ENCODE measurements at regions not wholly inside any gene's neighbourhood (a gene's known extent, or its start where the extent isn't known, plus 50 kb on each side); places are given as distances from the start of the nearest gene placed in this dataset.

GRCh38 chr3:189041482-189042090 lies 130.2 kb upstream of the TPRG1 start:
- intact Hi-C loops (cut with micrococcal nuclease), result loop anchor here (1.0 to 10.0 kb wide), 20 partner anchors 9 to 1997 kb away; partner anchors contain the start of genes LPP, RPL39L and RTP4

- intact Hi-C loops (cut with micrococcal nuclease), result loop anchor here (5.0 to 10.0 kb wide), 8 partner anchors 211 to 1998 kb away; partner anchors contain the start of genes LPP, RPL39L and RTP4
Observed at GRCh38 chr3:189042832-189043231, 128.9 kb upstream of the TPRG1 start.

GRCh38 chr3:189049458-189050236 lies 122.1 kb upstream of the TPRG1 start:
- intact Hi-C loops (cut with micrococcal nuclease), result loop anchor here (1.0 to 10.0 kb wide), 9 partner anchors 8 to 2005 kb away; partner anchors contain the start of genes LPP, RPL39L and RTP4

- intact Hi-C loops (cut with micrococcal nuclease), result no loop called here
Observed at GRCh38 chr3:189053322-189053721, 118.4 kb upstream of the TPRG1 start.

- intact Hi-C loops (cut with micrococcal nuclease), result no loop called here
Observed at GRCh38 chr3:189056646-189057335, 115.0 kb upstream of the TPRG1 start.

GRCh38 chr3:189057369-189057768 lies 114.4 kb upstream of the TPRG1 start:
- intact Hi-C loops (cut with micrococcal nuclease), result no loop called here

GRCh38 chr3:189058071-189058470 lies 113.7 kb upstream of the TPRG1 start:
- intact Hi-C loops (cut with micrococcal nuclease), result no loop called here

GRCh38 chr3:189070965-189071364 lies 100.8 kb upstream of the TPRG1 start:
- intact Hi-C loops (cut with micrococcal nuclease), result no loop called here

- intact Hi-C loops (cut with micrococcal nuclease), result no loop called here
Observed at GRCh38 chr3:189071446-189071845, 100.3 kb upstream of the TPRG1 start.

GRCh38 chr3:189076449-189076848 lies 95.3 kb upstream of the TPRG1 start:
- intact Hi-C loops (cut with micrococcal nuclease), result no loop called here

GRCh38 chr3:189080745-189081144 lies 91.0 kb upstream of the TPRG1 start:
- intact Hi-C loops (cut with micrococcal nuclease), result no loop called here

- intact Hi-C loops (cut with micrococcal nuclease), result no loop called here
Observed at GRCh38 chr3:189082666-189083427, 88.9 kb upstream of the TPRG1 start.

- intact Hi-C loops (cut with micrococcal nuclease), result no loop called here
Observed at GRCh38 chr3:189084620-189085019, 87.2 kb upstream of the TPRG1 start.

- intact Hi-C loops (cut with micrococcal nuclease), result no loop called here
Observed at GRCh38 chr3:189092547-189092946, 79.2 kb upstream of the TPRG1 start.

- intact Hi-C loops (cut with micrococcal nuclease), result no loop called here
Observed at GRCh38 chr3:189094539-189094938, 77.2 kb upstream of the TPRG1 start.

GRCh38 chr3:189096092-189096491 lies 75.7 kb upstream of the TPRG1 start:
- intact Hi-C loops (cut with micrococcal nuclease), result no loop called here

GRCh38 chr3:189099031-189099471 lies 72.7 kb upstream of the TPRG1 start:
- intact Hi-C loops (cut with micrococcal nuclease), result no loop called here

GRCh38 chr3:189099505-189100290 lies 72.1 kb upstream of the TPRG1 start:
- intact Hi-C loops (cut with micrococcal nuclease), result no loop called here

- intact Hi-C loops (cut with micrococcal nuclease), result no loop called here
Observed at GRCh38 chr3:189100866-189101265, 70.9 kb upstream of the TPRG1 start.

GRCh38 chr3:189101594-189101993 lies 70.2 kb upstream of the TPRG1 start:
- intact Hi-C loops (cut with micrococcal nuclease), result no loop called here

Data from T-helper 1 cell treated with Interleukin-12 subunit alpha and Interleukin-12 subunit beta and Interleukin-4 antibody, amounts not matched to agents 30 ng/mL and 1 ng/mL, for 36 hours (primary cell).